GM12865 (cell line): ENCODE measurements at regions not wholly inside any gene's neighbourhood (a gene's known extent, or its start where the extent isn't known, plus 50 kb on each side); places are given as distances from the start of the nearest gene placed in this dataset.

Experiments
- DNase-seq: peaks from one replicate; pipeline ENCODE4 v3.0.0; 2010; ENCODE audit warnings: low read depth
- H3K4me3 ChIP-seq: 2 replicates; pipeline ENCODE4 v1.5.1; 2011; ENCODE audit warnings: mild to moderate bottlenecking, low read depth, low read length, control low read depth
- CTCF ChIP-seq: IDR thresholded peaks from 2 replicates; pipeline ENCODE4 v1.5.1; 2011; ENCODE audit warnings: low read length, control low read depth, low read depth, inconsistent platforms; ENCODE audit not compliant: insufficient read depth; ENCODE audit errors: missing control alignments

- H3K4me3 ChIP-seq, result no peak overlapping the region
- no peak for DNase-seq
- TF ChIP-seq CTCF, result no peak
Measured at GRCh38 chr10:10824591-10825148, 193.0 kb upstream of the CELF2 start.

- no peak overlapping the region for H3K4me3 ChIP-seq
- no peak for DNase-seq
- TF ChIP-seq CTCF, result no peak
Measured at GRCh38 chr10:10826125-10826524, 191.5 kb upstream of the CELF2 start.

- TF ChIP-seq CTCF, result no peak
- H3K4me3 ChIP-seq, result no peak overlapping the region
- DNase-seq, result no peak
Measured at GRCh38 chr10:10828623-10829022, 189.0 kb upstream of the CELF2 start.

GRCh38 chr10:10829576-10829975 is 188.1 kb upstream of the CELF2 start:
- TF ChIP-seq CTCF, result no peak
- no peak overlapping the region for H3K4me3 ChIP-seq
- DNase-seq, result no peak

GRCh38 chr10:10830293-10830986 is 187.2 kb upstream of the CELF2 start:
- no peak for DNase-seq
- no peak for TF ChIP-seq CTCF

GRCh38 chr10:10831085-10831484 is 186.6 kb upstream of the CELF2 start:
- no peak overlapping the region for H3K4me3 ChIP-seq
- no peak for DNase-seq
- TF ChIP-seq CTCF, result no peak

More at GRCh38 chr10:10830293-10830986, 187.2 kb upstream of the CELF2 start:
- H3K4me3 ChIP-seq, result no peak overlapping the region

GRCh38 chr10:10833955-10834354 is 183.7 kb upstream of the CELF2 start:
- no peak for TF ChIP-seq CTCF
- no peak for DNase-seq
- H3K4me3 ChIP-seq, result no peak overlapping the region
